Colonic mucosa (tissue), 4 donors: ENCODE measurements at regions not wholly inside any gene's neighbourhood (a gene's known extent, or its start where the extent isn't known, plus 50 kb on each side); places are given as distances from the start of the nearest gene placed in this dataset.

ENCODE experiments used
- DNase-seq: peaks from one replicate; pipeline ENCODE4 v3.0.0-alpha.2; 2020
- H3K27ac ChIP-seq: fragments of 200-600 bp; one replicate; pipeline ENCODE4 v1.8.0; 2021
- H3K27me3 ChIP-seq: fragments of 200-600 bp; one replicate; pipeline ENCODE4 v1.8.0; 2021
- H3K36me3 ChIP-seq: fragments of 200-600 bp; one replicate; pipeline ENCODE4 v1.8.0; 2021
- H3K4me1 ChIP-seq: fragments of 200-600 bp; one replicate; pipeline ENCODE4 v1.8.0; 2021; ENCODE audit warnings: mild to moderate bottlenecking
- H3K4me3 ChIP-seq: fragments of 200-600 bp; one replicate; pipeline ENCODE4 v1.8.0; 2021
- H3K9ac ChIP-seq, 2 donors: one replicate each; pipeline ENCODE4 v1.7.0; 2013; ENCODE audit warnings: control low read depth in 2 of 2, low read depth in 2 of 2, low read length in 2 of 2
- H3K9me3 ChIP-seq: fragments of 200-600 bp; one replicate; pipeline ENCODE4 v1.8.0; 2021
- intact Hi-C: fragments of 100-400 bp; cut with DNase I; formaldehyde crosslinking; loops from one replicate; pipeline ENCODE4 v1.14.1; 2022
- TF ChIP-seq, protein P1 (sequence below): fragments of 200-600 bp; IDR thresholded peaks from one replicate; pipeline ENCODE4 v1.8.0; 2022; ENCODE audit warnings: antibody characterized with exemption, mild to moderate bottlenecking
- donor health status: healthy.
- donor health status: DM: no; HTN: no; CAD: no.
- donor health status: DM: no; HTN: no; CAD: no.

DNA sequence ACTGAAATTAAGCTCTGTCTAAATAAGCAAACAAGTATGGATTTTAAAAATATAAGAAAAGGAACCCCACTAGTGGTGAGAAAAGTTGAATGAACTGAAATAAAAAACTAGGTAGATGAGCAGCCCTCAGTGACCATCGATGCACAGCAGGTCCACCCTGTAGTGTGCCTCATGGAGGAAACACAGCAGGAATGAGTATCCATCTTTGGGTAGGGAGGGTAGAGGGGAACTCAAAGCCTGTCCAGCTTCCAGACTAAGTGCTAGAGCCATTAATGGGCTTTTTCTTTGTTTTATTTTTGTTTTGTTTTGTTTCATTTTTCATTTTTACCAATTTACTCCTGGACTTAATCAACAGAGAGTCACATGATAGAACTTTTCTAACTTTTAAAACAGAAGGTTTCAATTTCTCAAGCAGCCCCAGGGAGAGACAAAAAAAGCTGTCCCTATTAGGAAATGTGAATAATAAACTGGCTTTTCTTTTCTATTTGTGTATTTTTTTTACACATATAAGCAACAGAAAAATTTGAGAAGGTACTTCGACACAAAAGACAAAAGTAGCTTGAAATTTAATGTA is 700.6 kb downstream of the HACE1 start:
- no peak for DNase-seq
- Histone ChIP-seq H3K4me1 (no peaks in the 10 kb centered on the region), H3K36me3 (no peaks in the 10 kb centered on the region), H3K27me3 (no peaks in the 10 kb centered on the region), H3K27ac (no peak overlapping the region), H3K4me3 (no peak overlapping the region), H3K9ac (no peak overlapping the region), H3K9me3 (no peaks in the 10 kb centered on the region)
- TF ChIP-seq, protein P1, sequence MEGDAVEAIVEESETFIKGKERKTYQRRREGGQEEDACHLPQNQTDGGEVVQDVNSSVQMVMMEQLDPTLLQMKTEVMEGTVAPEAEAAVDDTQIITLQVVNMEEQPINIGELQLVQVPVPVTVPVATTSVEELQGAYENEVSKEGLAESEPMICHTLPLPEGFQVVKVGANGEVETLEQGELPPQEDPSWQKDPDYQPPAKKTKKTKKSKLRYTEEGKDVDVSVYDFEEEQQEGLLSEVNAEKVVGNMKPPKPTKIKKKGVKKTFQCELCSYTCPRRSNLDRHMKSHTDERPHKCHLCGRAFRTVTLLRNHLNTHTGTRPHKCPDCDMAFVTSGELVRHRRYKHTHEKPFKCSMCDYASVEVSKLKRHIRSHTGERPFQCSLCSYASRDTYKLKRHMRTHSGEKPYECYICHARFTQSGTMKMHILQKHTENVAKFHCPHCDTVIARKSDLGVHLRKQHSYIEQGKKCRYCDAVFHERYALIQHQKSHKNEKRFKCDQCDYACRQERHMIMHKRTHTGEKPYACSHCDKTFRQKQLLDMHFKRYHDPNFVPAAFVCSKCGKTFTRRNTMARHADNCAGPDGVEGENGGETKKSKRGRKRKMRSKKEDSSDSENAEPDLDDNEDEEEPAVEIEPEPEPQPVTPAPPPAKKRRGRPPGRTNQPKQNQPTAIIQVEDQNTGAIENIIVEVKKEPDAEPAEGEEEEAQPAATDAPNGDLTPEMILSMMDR: no peak
- intact Hi-C loops: no loop called here

DNA sequence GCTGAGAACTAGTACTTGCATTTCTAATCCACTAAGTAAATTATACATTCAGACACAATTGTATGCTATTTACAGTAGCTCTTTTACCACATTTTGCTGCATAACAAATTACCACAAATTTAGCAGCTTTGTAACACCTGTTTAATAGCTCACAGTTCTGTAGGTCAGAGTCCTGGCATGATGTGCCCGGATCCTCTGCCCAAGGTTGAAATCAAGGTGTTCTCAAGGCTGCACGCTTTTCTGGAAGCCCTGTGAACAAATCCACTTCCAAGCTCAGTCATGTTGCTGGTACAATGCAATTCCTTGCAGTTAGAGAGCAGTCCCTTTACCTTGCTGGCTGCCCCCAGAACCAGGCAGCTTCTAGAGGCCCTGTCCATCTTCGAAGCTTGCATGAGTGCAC is 716.0 kb downstream of the HACE1 start:
- H3K4me1 ChIP-seq: no peaks in the 10 kb centered on the region
- no peak overlapping the region for H3K4me3 ChIP-seq
- H3K27me3 ChIP-seq: no peaks in the 10 kb centered on the region
- no peaks in the 10 kb centered on the region for H3K36me3 ChIP-seq
- no peak for DNase-seq
- no peak overlapping the region for H3K27ac ChIP-seq
- TF ChIP-seq, protein P1: no peak
- H3K9me3 ChIP-seq: no peaks in the 10 kb centered on the region
- H3K9ac ChIP-seq: no peak overlapping the region
- intact Hi-C loops: no loop called here

DNA sequence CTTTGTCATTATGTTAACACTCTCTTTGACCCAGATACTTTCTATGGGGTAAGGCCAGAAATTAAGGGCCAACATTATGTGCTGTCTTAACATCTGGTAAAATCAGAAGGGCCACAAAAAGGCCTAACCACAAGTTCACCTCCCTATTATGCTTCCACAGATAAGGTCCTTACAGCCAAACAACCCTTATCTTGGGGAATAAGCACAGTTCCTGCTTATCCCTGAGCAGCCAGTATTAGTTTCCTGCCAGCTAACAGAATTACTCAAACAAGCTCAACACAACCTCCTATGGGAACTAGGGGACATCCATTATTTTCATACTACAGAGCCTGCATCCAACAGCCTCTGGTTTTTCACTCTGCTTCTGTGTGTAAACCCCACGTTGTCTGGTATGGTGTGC is 724.8 kb downstream of the HACE1 start:
- Histone ChIP-seq H3K27ac (no peak overlapping the region), H3K36me3 (no peaks in the 10 kb centered on the region), H3K4me1 (no peaks in the 10 kb centered on the region), H3K9ac (no peak overlapping the region), H3K27me3 (no peaks in the 10 kb centered on the region), H3K4me3 (no peak overlapping the region), H3K9me3 (no peaks in the 10 kb centered on the region)
- TF ChIP-seq, protein P1: no peak
- intact Hi-C loops: no loop called here
- DNase-seq: no peak

DNA sequence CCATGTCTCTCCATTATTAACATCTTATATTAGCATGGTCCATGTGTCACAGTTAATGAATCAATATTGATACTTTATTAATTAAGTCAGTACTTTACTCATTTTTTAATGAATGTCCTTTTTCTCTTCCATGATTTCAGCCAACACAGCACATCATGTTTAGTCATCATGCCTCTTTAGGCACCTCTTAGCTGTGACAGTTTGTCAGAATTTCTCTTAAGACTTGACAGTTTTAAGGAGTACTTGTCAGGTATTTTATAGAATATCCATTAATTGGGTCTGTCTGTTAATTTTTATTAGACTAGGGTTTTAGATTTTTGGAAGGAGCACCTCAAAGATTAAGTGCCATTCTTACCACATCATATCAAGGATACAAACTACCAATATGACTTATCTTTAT is 729.4 kb downstream of the HACE1 start:
- TF ChIP-seq, protein P1: no peak
- Histone ChIP-seq H3K36me3 (no peaks in the 10 kb centered on the region), H3K27ac (no peak overlapping the region), H3K27me3 (no peaks in the 10 kb centered on the region), H3K4me3 (no peak overlapping the region), H3K4me1 (no peaks in the 10 kb centered on the region), H3K9me3 (no peaks in the 10 kb centered on the region), H3K9ac (no peak overlapping the region)
- no peak for DNase-seq
- intact Hi-C loops: no loop called here

DNA sequence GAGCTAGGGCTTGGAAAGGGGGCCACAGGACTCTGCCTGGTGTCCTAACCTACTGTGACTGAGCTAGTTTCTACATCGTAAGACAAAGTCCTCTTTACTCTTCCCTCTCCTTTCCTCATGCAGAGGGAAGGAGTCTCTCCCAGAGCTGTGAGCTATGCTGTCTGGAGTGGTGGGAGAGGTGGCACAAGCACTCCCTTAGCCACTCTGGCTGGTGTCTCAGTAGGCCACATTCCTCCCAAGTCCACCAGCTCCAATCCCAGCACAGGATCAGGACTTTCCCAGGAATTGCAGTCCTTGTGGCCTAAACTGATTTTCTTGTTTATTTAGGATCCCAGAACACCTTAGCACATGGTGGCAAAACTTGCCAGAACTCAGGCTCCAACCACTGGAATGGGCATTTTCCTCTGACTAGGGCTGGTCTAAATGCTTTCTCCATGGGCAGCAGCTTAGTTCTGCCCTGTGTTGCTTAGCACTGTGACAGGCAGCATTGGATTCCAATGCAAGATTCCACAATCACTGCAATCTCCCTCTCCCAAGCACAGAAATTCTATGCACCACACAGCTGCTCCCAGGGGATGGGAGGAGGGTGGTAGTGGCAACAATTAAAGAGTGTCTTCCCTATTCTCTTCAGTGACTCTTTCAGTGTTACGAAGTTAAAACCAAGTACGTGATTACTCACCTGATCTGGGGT is 733.3 kb downstream of the HACE1 start:
- no peak overlapping the region for H3K4me3 ChIP-seq
- H3K4me1 ChIP-seq: no peaks in the 10 kb centered on the region
- H3K27me3 ChIP-seq: no peaks in the 10 kb centered on the region
- H3K9ac ChIP-seq: no peak overlapping the region
- DNase-seq: no peak
- no peaks in the 10 kb centered on the region for H3K9me3 ChIP-seq
- no peak overlapping the region for H3K27ac ChIP-seq
- intact Hi-C loops: no loop called here
- TF ChIP-seq, protein P1: no peak
- no peaks in the 10 kb centered on the region for H3K36me3 ChIP-seq
